ENCODE measurements at regions not wholly inside any gene's neighbourhood (a gene's known extent, or its start where the extent isn't known, plus 50 kb on each side); places are given as distances from the start of the nearest gene placed in this dataset.
"Not testable (repeated sequence)": the region's sequence is repeated elsewhere in the genome, so short reads cannot be mapped to it uniquely, and the experiment has no call there.

DNA sequence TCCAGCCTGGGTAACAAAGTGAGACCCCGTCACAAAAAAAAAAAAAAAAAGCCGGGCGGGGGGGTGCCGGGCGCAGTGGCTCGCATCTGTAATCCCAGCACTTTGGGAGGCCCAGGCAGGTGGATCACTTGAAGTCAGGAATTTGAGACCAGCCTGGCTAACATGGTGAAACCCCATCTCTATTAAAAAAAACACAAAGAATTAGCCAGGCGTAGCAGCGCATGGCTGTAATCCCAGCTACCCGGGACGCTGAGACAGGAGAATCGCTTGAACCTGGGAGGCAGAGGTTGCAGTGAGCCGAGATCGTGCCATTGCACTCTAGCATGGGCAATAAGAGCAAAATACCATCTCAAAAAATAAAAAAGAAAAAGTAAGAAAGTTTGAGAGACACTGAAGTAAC is 81.9 kb downstream of the CCDC71L start:
- not testable (repeated sequence) for H3K36me3 ChIP-seq (ENCODE audit: insufficient read depth, low read depth, low read length); H3K27ac ChIP-seq (ENCODE audit: low read length); H3K4me3 ChIP-seq (ENCODE audit: low read length); H3K27me3 ChIP-seq (ENCODE audit: insufficient read depth, low read length); H3K9me3 ChIP-seq (ENCODE audit: insufficient read depth, low read depth, low read length); H3K4me1 ChIP-seq (ENCODE audit: insufficient read depth, low read length); H3K9ac ChIP-seq (ENCODE audit: low read depth, low read length)

DNA sequence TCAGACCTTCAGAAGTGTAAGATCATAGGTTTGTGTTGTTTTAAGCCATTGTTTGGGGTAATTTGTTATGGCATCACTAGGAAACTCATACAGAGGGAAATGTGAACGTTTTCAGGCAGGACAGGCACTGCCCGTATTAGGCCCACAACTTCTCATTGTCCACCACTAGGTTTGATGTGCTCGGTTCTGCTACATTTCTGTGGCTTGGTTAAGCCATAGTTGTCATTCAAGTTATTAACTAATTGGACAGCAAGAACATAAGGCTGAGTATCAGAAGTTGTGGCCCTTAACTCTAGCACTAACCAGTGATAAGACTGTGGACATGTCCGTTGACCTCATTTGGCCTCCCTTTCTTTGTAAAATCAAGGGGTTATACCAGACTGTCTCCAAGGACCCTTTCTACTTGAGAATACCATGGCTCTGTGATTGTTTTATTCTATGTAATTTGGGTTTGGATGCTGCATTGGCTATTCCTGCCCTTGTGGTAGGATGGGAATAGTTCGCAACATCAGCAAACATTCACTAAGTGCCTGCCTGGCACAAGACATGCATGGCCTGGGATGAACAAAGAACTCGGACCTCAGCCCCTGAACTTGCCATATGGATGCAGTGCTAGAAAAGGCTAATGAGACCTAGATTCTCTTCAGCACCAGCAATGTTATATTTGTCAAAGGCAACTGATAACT is 85.7 kb downstream of the CCDC71L start:
- Histone ChIP-seq H3K9me3 (ENCODE audit: insufficient read depth, low read depth, low read length) (no peaks in the 10 kb centered on the region), H3K27me3 (ENCODE audit: insufficient read depth, low read length) (no peaks in the 10 kb centered on the region), H3K9ac (ENCODE audit: low read depth, low read length) (no peak overlapping the region), H3K36me3 (ENCODE audit: insufficient read depth, low read depth, low read length) (no peaks in the 10 kb centered on the region), H3K4me1 (ENCODE audit: insufficient read depth, low read length) (no peaks in the 10 kb centered on the region), H3K4me3 (ENCODE audit: low read length) (no peak overlapping the region), H3K27ac (ENCODE audit: low read length) (no peak overlapping the region)

DNA sequence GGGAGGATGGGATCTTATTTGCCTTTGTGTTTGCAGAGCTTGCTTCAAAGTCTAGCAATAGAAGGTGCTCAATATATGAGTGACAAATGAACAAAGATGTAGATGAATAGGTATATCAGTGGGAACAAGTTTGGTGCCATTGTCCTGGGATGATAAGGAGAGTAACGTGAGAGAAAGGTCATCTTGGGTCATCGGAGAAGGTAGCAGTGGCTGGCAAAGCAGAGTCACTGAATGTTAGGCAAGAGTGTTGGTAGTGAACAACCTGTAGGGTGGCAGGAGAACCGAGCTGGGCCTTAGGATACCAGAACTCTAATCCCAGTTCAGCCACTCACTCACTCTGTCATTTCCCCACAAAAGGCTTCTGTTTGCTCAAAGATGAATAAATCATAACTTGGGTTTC is 87.2 kb downstream of the CCDC71L start:
- H3K4me3 ChIP-seq (ENCODE audit: low read length) = no peak overlapping the region
- H3K27me3 ChIP-seq (ENCODE audit: insufficient read depth, low read length) = no peaks in the 10 kb centered on the region
- H3K27ac ChIP-seq (ENCODE audit: low read length) = no peak overlapping the region
- no peaks in the 10 kb centered on the region for H3K4me1 ChIP-seq (ENCODE audit: insufficient read depth, low read length)
- no peaks in the 10 kb centered on the region for H3K9me3 ChIP-seq (ENCODE audit: insufficient read depth, low read depth, low read length)
- no peaks in the 10 kb centered on the region for H3K36me3 ChIP-seq (ENCODE audit: insufficient read depth, low read depth, low read length)
- no peak overlapping the region for H3K9ac ChIP-seq (ENCODE audit: low read depth, low read length)

DNA sequence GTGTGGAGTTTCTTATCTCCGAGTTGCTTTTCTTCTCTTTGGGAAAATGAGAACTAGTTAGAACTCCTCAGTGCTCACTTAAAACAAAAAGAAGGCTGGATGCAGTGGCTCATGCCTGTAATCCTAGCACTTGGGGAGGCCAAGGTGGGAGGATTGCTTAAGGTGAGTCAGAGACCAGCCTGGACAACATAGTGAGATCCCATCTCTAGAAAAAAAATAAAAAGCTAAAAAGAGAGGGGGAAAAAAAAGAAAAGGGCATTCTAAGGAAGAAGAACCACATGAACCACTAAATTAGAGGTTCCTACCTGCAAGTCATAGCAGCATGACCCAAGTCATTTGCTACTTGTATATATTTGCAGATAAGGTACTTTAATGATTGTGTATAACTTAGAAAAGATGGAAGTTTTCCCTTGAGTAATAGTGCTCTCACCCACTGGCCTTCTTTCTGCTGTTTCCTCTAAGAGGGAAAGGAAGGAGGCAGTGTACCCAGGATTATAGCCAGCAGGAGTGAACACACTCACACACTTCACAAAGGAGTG is 87.8 kb downstream of the CCDC71L start:
- H3K36me3 ChIP-seq (ENCODE audit: insufficient read depth, low read depth, low read length) = no peaks in the 10 kb centered on the region
- no peaks in the 10 kb centered on the region for H3K9me3 ChIP-seq (ENCODE audit: insufficient read depth, low read depth, low read length)
- H3K9ac ChIP-seq (ENCODE audit: low read depth, low read length) = no peak overlapping the region
- no peak overlapping the region for H3K27ac ChIP-seq (ENCODE audit: low read length)
- no peaks in the 10 kb centered on the region for H3K4me1 ChIP-seq (ENCODE audit: insufficient read depth, low read length)
- H3K4me3 ChIP-seq (ENCODE audit: low read length) = no peak overlapping the region
- no peaks in the 10 kb centered on the region for H3K27me3 ChIP-seq (ENCODE audit: insufficient read depth, low read length)

DNA sequence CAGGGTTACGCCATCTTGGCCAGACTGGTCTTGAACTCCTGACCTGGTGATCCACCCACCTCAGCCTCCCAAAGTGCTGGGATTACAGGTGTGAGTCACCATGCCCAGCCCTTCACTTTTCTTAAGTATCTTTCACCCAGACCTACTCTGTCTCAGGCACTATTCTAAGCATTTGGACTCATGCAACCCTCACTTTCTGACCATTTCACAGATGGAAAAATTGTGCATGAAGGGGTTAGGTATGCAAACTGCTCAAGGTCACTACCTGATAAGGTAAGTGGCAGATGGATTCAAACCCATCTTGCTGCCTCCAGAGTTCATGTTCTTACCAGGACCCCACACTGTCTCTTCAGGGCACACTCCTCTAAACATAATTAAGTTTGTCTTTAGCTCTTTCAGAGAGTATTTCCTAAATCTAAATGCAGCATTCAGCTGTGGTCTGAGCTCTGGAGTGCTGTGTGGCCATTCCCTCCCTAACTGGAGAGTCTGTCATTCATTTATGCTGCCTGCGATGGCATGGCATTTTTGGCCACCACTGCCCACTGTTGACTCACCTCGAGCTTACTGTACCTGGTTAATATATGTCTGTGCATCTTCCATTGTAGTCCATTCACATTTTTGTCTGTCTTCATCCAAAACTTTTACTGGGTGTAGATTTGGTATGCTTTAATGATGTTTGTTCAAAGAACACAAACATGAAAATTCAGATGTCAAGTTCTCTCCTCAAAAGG is 88.4 kb downstream of the CCDC71L start:
- Histone ChIP-seq H3K4me3 (ENCODE audit: low read length) (no peak overlapping the region), H3K36me3 (ENCODE audit: insufficient read depth, low read depth, low read length) (no peaks in the 10 kb centered on the region), H3K27ac (ENCODE audit: low read length) (no peak overlapping the region), H3K4me1 (ENCODE audit: insufficient read depth, low read length) (no peaks in the 10 kb centered on the region), H3K9ac (ENCODE audit: low read depth, low read length) (no peak overlapping the region), H3K9me3 (ENCODE audit: insufficient read depth, low read depth, low read length) (no peaks in the 10 kb centered on the region), H3K27me3 (ENCODE audit: insufficient read depth, low read length) (no peaks in the 10 kb centered on the region)

DNA sequence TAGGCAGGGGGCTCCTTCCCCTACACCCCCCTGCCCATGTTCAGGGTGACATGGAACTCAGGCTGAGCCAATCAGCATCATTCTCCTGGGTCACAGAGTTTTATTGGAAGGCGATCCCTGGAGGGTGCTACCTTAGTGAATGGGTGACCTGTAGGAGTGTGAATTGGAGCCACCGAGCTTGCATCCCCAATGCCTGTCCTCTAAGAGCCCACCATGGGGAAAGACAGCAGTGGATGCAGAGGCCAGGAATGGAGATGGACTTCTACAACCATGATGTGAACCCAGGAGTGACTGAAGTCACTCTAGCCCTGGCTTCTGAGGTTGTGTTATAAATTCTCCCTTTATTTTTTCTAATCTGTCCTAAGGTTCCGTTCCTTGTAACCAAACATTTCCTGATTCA is 89.4 kb downstream of the CCDC71L start:
- Histone ChIP-seq H3K9me3 (ENCODE audit: insufficient read depth, low read depth, low read length) (no peaks in the 10 kb centered on the region), H3K4me1 (ENCODE audit: insufficient read depth, low read length) (no peaks in the 10 kb centered on the region)

DNA sequence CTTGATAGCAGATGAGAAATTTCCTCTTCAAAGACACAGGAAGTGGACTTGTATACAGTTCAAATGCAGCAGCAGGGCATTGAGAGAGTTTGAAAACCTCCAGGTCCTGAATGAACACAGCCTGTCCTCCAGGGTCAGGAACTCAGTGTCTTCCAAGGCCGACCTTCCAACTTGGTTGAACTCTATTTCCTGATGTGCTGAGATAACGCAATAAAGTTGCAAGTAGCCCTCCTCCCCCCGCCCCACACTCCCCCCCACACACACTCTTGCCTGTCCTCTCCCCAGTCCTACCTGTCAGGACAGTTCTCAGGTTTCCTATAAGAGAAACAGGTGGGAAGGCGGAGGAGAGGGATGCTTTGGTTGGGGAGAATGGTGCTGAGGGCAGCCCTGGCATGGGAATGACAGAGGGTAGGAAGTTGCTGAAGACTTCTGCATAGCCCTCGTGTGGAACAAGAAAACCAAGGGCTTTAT is 90.0 kb downstream of the CCDC71L start:
- H3K9me3 ChIP-seq (ENCODE audit: insufficient read depth, low read depth, low read length) = no peaks in the 10 kb centered on the region
- no peaks in the 10 kb centered on the region for H3K36me3 ChIP-seq (ENCODE audit: insufficient read depth, low read depth, low read length)
- H3K4me3 ChIP-seq (ENCODE audit: low read length) = no peak overlapping the region
- no peaks in the 10 kb centered on the region for H3K4me1 ChIP-seq (ENCODE audit: insufficient read depth, low read length)
- no peak overlapping the region for H3K27ac ChIP-seq (ENCODE audit: low read length)
- no peak overlapping the region for H3K9ac ChIP-seq (ENCODE audit: low read depth, low read length)
- H3K27me3 ChIP-seq (ENCODE audit: insufficient read depth, low read length) = no peaks in the 10 kb centered on the region

More for the DNA sequence above, 89.4 kb downstream of the CCDC71L start:
- Histone ChIP-seq H3K4me3 (ENCODE audit: low read length) (no peak overlapping the region), H3K27ac (ENCODE audit: low read length) (no peak overlapping the region), H3K27me3 (ENCODE audit: insufficient read depth, low read length) (no peaks in the 10 kb centered on the region), H3K9ac (ENCODE audit: low read depth, low read length) (no peak overlapping the region), H3K36me3 (ENCODE audit: insufficient read depth, low read depth, low read length) (no peaks in the 10 kb centered on the region)

DNA sequence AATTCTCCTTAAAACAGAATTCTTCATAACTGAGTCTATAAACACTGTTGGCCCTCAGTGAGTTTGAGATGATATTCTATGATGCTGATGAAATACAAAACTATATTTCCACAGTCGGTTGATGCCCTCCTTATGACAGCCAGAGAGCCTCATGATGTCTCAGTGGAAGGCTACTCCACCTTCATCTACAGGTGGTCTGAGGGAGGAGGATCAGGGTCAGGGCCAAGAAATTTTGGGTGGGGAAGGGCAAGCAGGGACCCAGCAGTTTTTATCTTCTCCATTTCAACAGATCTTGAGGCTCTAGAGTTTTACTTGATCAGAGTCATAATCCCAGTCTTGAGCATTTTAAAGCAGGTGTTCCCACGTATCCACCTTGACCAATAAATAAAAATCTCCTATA is 90.8 kb downstream of the CCDC71L start:
- Histone ChIP-seq H3K4me1 (ENCODE audit: insufficient read depth, low read length) (no peaks in the 10 kb centered on the region), H3K9me3 (ENCODE audit: insufficient read depth, low read depth, low read length) (no peaks in the 10 kb centered on the region), H3K36me3 (ENCODE audit: insufficient read depth, low read depth, low read length) (no peaks in the 10 kb centered on the region), H3K9ac (ENCODE audit: low read depth, low read length) (no peak overlapping the region), H3K27me3 (ENCODE audit: insufficient read depth, low read length) (no peaks in the 10 kb centered on the region), H3K27ac (ENCODE audit: low read length) (no peak overlapping the region), H3K4me3 (ENCODE audit: low read length) (no peak overlapping the region)

DNA sequence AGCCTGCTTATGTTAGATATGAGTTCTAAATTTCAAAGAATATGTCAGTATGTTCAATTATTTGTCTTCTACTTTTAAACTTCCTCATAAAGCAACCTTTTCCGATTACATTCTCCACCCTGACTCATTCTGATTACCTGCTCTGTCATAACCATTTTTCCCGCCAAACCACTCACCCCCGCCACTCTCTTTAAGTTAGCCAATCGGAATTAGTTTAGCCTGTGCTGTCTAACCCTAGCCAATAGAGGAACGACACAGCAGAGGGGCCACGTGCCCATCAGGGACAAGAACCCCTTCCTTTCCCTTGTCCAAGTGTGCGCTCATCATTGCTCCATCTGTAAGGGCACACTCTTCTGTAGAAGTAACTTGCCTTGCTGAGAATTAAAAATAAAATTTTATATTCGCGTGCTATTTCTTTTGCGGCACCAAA is 91.4 kb downstream of the CCDC71L start:
- Histone ChIP-seq H3K36me3 (ENCODE audit: insufficient read depth, low read depth, low read length) (no peaks in the 10 kb centered on the region), H3K27ac (ENCODE audit: low read length) (no peak overlapping the region), H3K4me1 (ENCODE audit: insufficient read depth, low read length) (no peaks in the 10 kb centered on the region), H3K4me3 (ENCODE audit: low read length) (no peak overlapping the region), H3K9me3 (ENCODE audit: insufficient read depth, low read depth, low read length) (no peaks in the 10 kb centered on the region), H3K27me3 (ENCODE audit: insufficient read depth, low read length) (no peaks in the 10 kb centered on the region), H3K9ac (ENCODE audit: low read depth, low read length) (no peak overlapping the region)

DNA sequence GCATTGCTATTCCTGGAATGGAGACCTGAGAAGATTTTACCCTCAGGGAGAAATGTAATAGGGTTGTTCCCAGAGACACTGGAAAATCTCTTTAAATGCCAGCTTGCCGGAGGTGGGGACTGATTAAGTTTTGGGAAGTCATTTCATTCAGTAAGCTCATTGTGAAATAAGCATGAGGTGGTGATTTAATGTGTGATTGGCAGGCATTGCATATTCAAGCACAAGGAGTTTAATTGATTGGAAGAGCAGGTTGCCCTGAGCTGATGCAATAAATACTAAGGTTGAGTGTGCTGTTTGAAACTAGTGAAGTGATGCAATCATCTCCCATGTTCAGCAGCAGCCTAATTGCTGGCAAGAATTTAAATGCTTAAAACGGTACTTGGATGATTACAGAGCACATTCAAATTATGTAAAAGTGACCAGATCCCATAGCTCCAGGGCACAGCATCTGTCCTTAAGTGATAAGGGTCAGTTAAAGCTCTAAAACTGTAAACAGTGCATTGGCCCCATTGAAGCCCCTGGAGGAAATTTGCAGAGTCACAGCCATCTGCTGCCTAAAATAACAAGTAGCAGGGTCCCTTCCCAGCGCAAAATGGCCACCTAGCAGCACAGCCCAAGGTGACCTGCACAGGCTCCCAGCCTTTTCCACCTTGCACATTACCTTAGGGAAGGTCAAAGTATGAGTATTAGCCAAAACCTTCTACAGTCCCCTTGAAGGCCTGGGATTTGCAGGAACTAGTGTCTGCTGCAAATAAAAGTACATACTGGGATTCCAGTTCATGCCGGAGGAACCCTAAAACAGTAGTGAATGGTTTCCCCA is 92.1 kb downstream of the CCDC71L start:
- Histone ChIP-seq H3K27me3 (ENCODE audit: insufficient read depth, low read length) (no peaks in the 10 kb centered on the region), H3K9me3 (ENCODE audit: insufficient read depth, low read depth, low read length) (no peaks in the 10 kb centered on the region), H3K4me3 (ENCODE audit: low read length) (no peak overlapping the region), H3K4me1 (ENCODE audit: insufficient read depth, low read length) (no peaks in the 10 kb centered on the region), H3K36me3 (ENCODE audit: insufficient read depth, low read depth, low read length) (no peaks in the 10 kb centered on the region), H3K9ac (ENCODE audit: low read depth, low read length) (peak overlapping the region; percentile 26; the same call in 1 of the 2 replicates), H3K27ac (ENCODE audit: low read length) (no peak overlapping the region)

DNA sequence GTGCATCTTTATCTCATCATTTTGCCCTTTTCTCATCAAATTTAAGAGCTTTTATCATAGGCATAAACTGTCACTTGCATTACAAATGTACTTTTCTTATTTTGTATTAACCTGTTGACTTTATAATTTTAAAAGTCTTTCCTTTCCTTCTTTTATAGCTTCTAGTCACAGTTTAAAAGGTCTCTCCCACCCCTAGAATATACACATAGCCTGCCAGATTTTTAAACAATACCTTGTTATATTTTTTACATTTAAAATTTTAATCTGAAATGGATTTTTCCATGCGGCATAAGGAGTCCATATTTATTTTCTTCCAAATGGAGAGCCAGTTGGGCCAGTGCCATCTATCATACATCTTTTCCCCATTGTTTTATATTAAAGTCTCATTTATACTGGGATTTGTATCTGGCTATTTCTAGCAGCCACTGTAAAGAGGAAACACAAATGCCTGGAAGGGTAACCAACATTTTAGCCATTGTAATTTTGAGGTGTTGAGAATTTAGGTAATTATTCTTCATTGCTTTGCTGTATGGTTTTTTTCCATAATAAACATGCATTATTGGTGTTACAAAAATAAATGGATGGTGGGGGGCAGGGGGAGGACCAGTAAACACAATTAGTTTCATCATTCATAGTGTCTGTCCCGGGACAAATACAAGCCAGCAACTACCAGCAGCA is 92.8 kb downstream of the CCDC71L start:
- H3K4me3 ChIP-seq (ENCODE audit: low read length) = no peak overlapping the region
- no peaks in the 10 kb centered on the region for H3K27me3 ChIP-seq (ENCODE audit: insufficient read depth, low read length)
- no peaks in the 10 kb centered on the region for H3K9me3 ChIP-seq (ENCODE audit: insufficient read depth, low read depth, low read length)
- peak overlapping the region; percentile 26; the same call in 1 of the 2 replicates for H3K9ac ChIP-seq (ENCODE audit: low read depth, low read length)
- no peak overlapping the region for H3K27ac ChIP-seq (ENCODE audit: low read length)
- no peaks in the 10 kb centered on the region for H3K4me1 ChIP-seq (ENCODE audit: insufficient read depth, low read length)
- H3K36me3 ChIP-seq (ENCODE audit: insufficient read depth, low read depth, low read length) = no peaks in the 10 kb centered on the region

Data from iPS-20b (cell line).